HCT116 (cell line): ENCODE measurements at regions not wholly inside any gene's neighbourhood (a gene's known extent, or its start where the extent isn't known, plus 50 kb on each side); places are given as distances from the start of the nearest gene placed in this dataset.

Experiments
- ATAC-seq: fragments of 200-7000 bp; cut with Tn5 transposase; 2 replicates; pipeline ENCODE4 v1.9.1; 2020; ENCODE audit warnings: mild to moderate bottlenecking, moderate library complexity
- BruUV-seq: library from RNA; stranded (reverse); fragments of 400-500 nt; replicated peaks from 2 replicates; lab custom pipeline; 2021; lab: Mats Ljungman, UMichigan
- CTCF ChIA-PET: fragments of 300-600 bp; sonication (Branson Sonifier 250); formaldehyde crosslinking; loops from one replicate; lab custom pipeline; 2021; ENCODE audit warnings: antibody characterized with exemption; lab: Charles Lee
- POLR2A ChIA-PET: fragments of 300-600, 350-600 bp; sonication (Branson Sonifier 250); formaldehyde crosslinking; loops from one replicate; lab custom pipeline; 2021; ENCODE audit warnings: antibody characterized with exemption; lab: Charles Lee
- RAD21 ChIA-PET, 2 experiments: fragments of 300-600 bp; sonication (Branson Sonifier 250); formaldehyde crosslinking; loops; one replicate each; lab custom pipeline; 2023; ENCODE audit warnings: low total read pairs in 2 of 2; ENCODE audit not compliant: uncharacterized antibody in 2 of 2, unreplicated experiment in 2 of 2, low non-redundant PET in 1 of 2; lab: Charles Lee
- DNase-seq: peaks from one replicate; pipeline ENCODE4 v3.0.0-alpha.2; 2010; ENCODE audit warnings: low read depth, low spot score
- H2AFZ ChIP-seq: fragments of 200-600 bp; shearing (Covaris generic), sonication (generic); 2 replicates; pipeline ENCODE4 v1.6.1; 2017; ENCODE audit warnings: low read depth, mixed run types, mixed read lengths, antibody characterized with exemption, low read length; ENCODE audit not compliant: poor library complexity, severe bottlenecking
- H3K27ac ChIP-seq: 2 replicates; pipeline ENCODE4 v1.5.1; 2012; ENCODE audit warnings: low read depth, low read length
- H3K27me3 ChIP-seq: fragments of 200-600 bp; sonication (generic); 2 replicates; pipeline ENCODE4 v1.6.1; 2016; ENCODE audit warnings: mixed run types, low read length, mixed read lengths; ENCODE audit not compliant: insufficient read depth
- H3K36me3 ChIP-seq, 2 experiments: fragments of 200-500 bp in 1 of 2; fragments of 200-600 bp in 1 of 2; sonication (Bioruptor generic) in 1 of 2; sonication (generic) in 1 of 2; 2 replicates each; pipeline versions ENCODE4 v1.5.1 to v1.6.1; 2014 to 2016; ENCODE audit warnings: low read length in 2 of 2, inconsistent platforms in 1 of 2, mixed read lengths in 1 of 2, mixed run types in 1 of 2; ENCODE audit not compliant: insufficient read depth in 2 of 2, control insufficient read depth in 1 of 2
- H3K4me1 ChIP-seq, 2 experiments: fragments of 200-600 bp in 1 of 2; sonication (generic) in 1 of 2; 2 replicates each; pipeline versions ENCODE4 v1.5.1 to v1.6.1; 2012 to 2017; ENCODE audit warnings: low read length in 2 of 2, inconsistent platforms in 1 of 2, mild to moderate bottlenecking in 1 of 2, mixed read lengths in 1 of 2, mixed run types in 1 of 2, moderate library complexity in 1 of 2; ENCODE audit not compliant: insufficient read depth in 2 of 2, control insufficient read depth in 1 of 2
- H3K4me2 ChIP-seq: fragments of 200-600 bp; sonication (generic); 2 replicates; pipeline ENCODE4 v1.6.1; 2017; ENCODE audit warnings: mixed run types, low read length, mixed read lengths
- H3K4me3 ChIP-seq, 2 experiments: fragments of 200-600 bp in 1 of 2; sonication (generic) in 1 of 2; replicated peaks in 1 of 2; 2 replicates each; pipeline ENCODE4 v1.5.1; 2011 to 2016; ENCODE audit warnings: low read length in 2 of 2, control low read depth in 1 of 2, low read depth in 1 of 2, mild to moderate bottlenecking in 1 of 2, mixed read lengths in 1 of 2, mixed run types in 1 of 2
- H3K79me2 ChIP-seq: fragments of 200-600 bp; sonication (generic); 2 replicates; pipeline ENCODE4 v1.6.1; 2017; ENCODE audit warnings: mild to moderate bottlenecking, mixed run types, low read length, moderate library complexity, mixed read lengths; ENCODE audit not compliant: insufficient read depth
- H3K9ac ChIP-seq: fragments of 200-600 bp; sonication (generic); 2 replicates; pipeline ENCODE4 v1.6.1; 2016; ENCODE audit warnings: low read length, mixed read lengths
- H3K9me2 ChIP-seq: fragments of 200-600 bp; sonication (generic), shearing (Covaris generic); 2 replicates; pipeline ENCODE4 v1.6.1; 2017; ENCODE audit warnings: mixed run types, mild to moderate bottlenecking, moderate library complexity; ENCODE audit not compliant: insufficient read depth
- H3K9me3 ChIP-seq, 2 experiments: fragments of 200-500 bp in 1 of 2; fragments of 200-600 bp in 1 of 2; sonication (Bioruptor generic) in 1 of 2; sonication (generic) in 1 of 2; 2 replicates each; pipeline ENCODE4 v1.6.1; 2014 to 2017; ENCODE audit warnings: low read length in 2 of 2, mixed read lengths in 2 of 2, inconsistent platforms in 1 of 2, low read depth in 1 of 2, mild to moderate bottlenecking in 1 of 2, mixed run types in 1 of 2, moderate library complexity in 1 of 2; ENCODE audit not compliant: control insufficient read depth in 1 of 2, insufficient read depth in 1 of 2
- H4K20me1 ChIP-seq: fragments of 200-600 bp; sonication (generic), shearing (Covaris generic); 2 replicates; pipeline ENCODE4 v1.6.1; 2017; ENCODE audit warnings: mixed run types, mild to moderate bottlenecking, moderate library complexity; ENCODE audit not compliant: insufficient read depth
- CBX3 ChIP-seq: IDR thresholded peaks from 2 replicates; pipeline ENCODE4 v1.6.1; 2012; ENCODE audit warnings: low read depth
- EGR1 ChIP-seq: IDR thresholded peaks from 2 replicates; pipeline ENCODE4 v1.6.1; 2012; ENCODE audit warnings: low read depth
- ELF1 ChIP-seq: IDR thresholded peaks from 2 replicates; pipeline ENCODE4 v1.6.1; 2012; ENCODE audit warnings: low read depth, borderline replicate concordance
- EZH2phosphoT487 ChIP-seq: fragments of 200-600 bp; IDR thresholded peaks from 2 replicates; pipeline ENCODE4 v1.6.1; 2018; ENCODE audit warnings: antibody characterized with exemption, borderline replicate concordance
- FOSL1 ChIP-seq: IDR thresholded peaks from 2 replicates; pipeline ENCODE4 v1.6.1; 2012; ENCODE audit warnings: low read depth
- MAX ChIP-seq: IDR thresholded peaks from 2 replicates; pipeline ENCODE4 v1.6.1; 2012
- POLR2A ChIP-seq: IDR thresholded peaks from 2 replicates; pipeline ENCODE4 v1.7.0; 2011; ENCODE audit warnings: borderline replicate concordance; ENCODE audit not compliant: insufficient read depth, insufficient read length; ENCODE audit errors: extremely low read depth
- RAD21 ChIP-seq: IDR thresholded peaks from 2 replicates; pipeline ENCODE4 v1.6.1; 2012; ENCODE audit warnings: low read depth, mild to moderate bottlenecking
- SIN3A ChIP-seq: IDR thresholded peaks from 2 replicates; pipeline ENCODE4 v1.6.1; 2012; ENCODE audit warnings: low read depth
- SP1 ChIP-seq: IDR thresholded peaks from 2 replicates; pipeline ENCODE4 v1.6.1; 2012; ENCODE audit warnings: low read depth
- SRF ChIP-seq: IDR thresholded peaks from 2 replicates; pipeline ENCODE4 v1.6.1; 2012; ENCODE audit warnings: low read depth
- YY1 ChIP-seq: IDR thresholded peaks from 2 replicates; pipeline ENCODE4 v1.6.1; 2011; ENCODE audit warnings: low read length, low read depth, moderate library complexity, mild to moderate bottlenecking; ENCODE audit not compliant: insufficient replicate concordance; ENCODE audit errors: extremely low read depth
- ZBTB33 ChIP-seq: IDR thresholded peaks from 2 replicates; pipeline ENCODE4 v1.6.1; 2011; ENCODE audit warnings: mild to moderate bottlenecking, low read length, moderate library complexity; ENCODE audit not compliant: insufficient replicate concordance; ENCODE audit errors: extremely low read depth
- ZFX ChIP-seq: fragments of 450-650 bp; IDR thresholded peaks from 2 replicates; pipeline ENCODE4 v1.6.1; 2017
- ZNF274 ChIP-seq: fragments of 200-500 bp; sonication (Bioruptor generic); IDR thresholded peaks from 2 replicates; pipeline ENCODE4 v1.6.1; 2014; ENCODE audit warnings: mild to moderate bottlenecking, low read depth, low read length, inconsistent platforms
- intact Hi-C: fragments of 100-400 bp; cut with micrococcal nuclease; formaldehyde crosslinking; loops from 2 replicates; pipeline ENCODE4 v1.10.0; 2022

GRCh38 chr3:76307556-76307955 is 522.2 kb upstream of the ZNF717 start:
- Histone ChIP-seq H3K4me2 (no peak overlapping the region), H4K20me1 (no peaks in the 10 kb centered on the region), H3K9me3 (peaks cover 11 to 17% of the 10 kb centered on the region in 2 experiments; a peak in 2 of 4 replicates), H3K9ac (no peak overlapping the region), H3K9me2 (no peaks in the 10 kb centered on the region), H3K36me3 (no peaks in the 10 kb centered on the region), H3K79me2 (no peaks in the 10 kb centered on the region), H2AFZ (no peak overlapping the region), H3K27ac (no peak overlapping the region), H3K4me1 (no peaks in the 10 kb centered on the region), H3K27me3 (no peaks in the 10 kb centered on the region), H3K4me3 (no peak overlapping the region)
- intact Hi-C loops: no loop called here
- TF ChIP-seq ZNF274: no peak
- no peak for TF ChIP-seq MAX
- no peak for TF ChIP-seq EZH2phosphoT487
- no peak for TF ChIP-seq SIN3A
- no peak for TF ChIP-seq CBX3
- TF ChIP-seq FOSL1: no peak
- no peak for TF ChIP-seq POLR2A
- TF ChIP-seq ELF1: no peak
- no peak for TF ChIP-seq EGR1
- no peak for TF ChIP-seq YY1
- no peak for TF ChIP-seq SP1
- TF ChIP-seq SRF: no peak
- TF ChIP-seq ZFX: no peak
- no peak for DNase-seq
- ChIA-PET POLR2A (no interaction called here), CTCF (no interaction called here), RAD21 (no interaction called here)
- no TSS peak for BruUV-seq
- no peak for ATAC-seq

- no peaks in the 10 kb centered on the region for H3K4me1 ChIP-seq
- ChIA-PET POLR2A (no interaction called here), RAD21 (no interaction called here), CTCF (no interaction called here)
- H3K27me3 ChIP-seq: no peaks in the 10 kb centered on the region
- no peak overlapping the region for H3K9ac ChIP-seq
- ATAC-seq (no peak), DNase-seq (no peak)
- no peak overlapping the region for H3K4me3 ChIP-seq
- no peak overlapping the region for H2AFZ ChIP-seq
- H3K9me3 ChIP-seq: peaks cover 8 to 20% of the 10 kb centered on the region in 2 experiments; a peak in 2 of 4 replicates
- TF ChIP-seq ZBTB33 (no peak), RAD21 (no peak), SP1 (no peak)
- no peak overlapping the region for H3K27ac ChIP-seq
- H3K4me2 ChIP-seq: no peak overlapping the region
- no peaks in the 10 kb centered on the region for H3K9me2 ChIP-seq
- no peaks in the 10 kb centered on the region for H4K20me1 ChIP-seq
- intact Hi-C loops: no loop called here
- H3K36me3 ChIP-seq: no peaks in the 10 kb centered on the region
- H3K79me2 ChIP-seq: no peaks in the 10 kb centered on the region
- BruUV-seq: no TSS peak
Observed at GRCh38 chr3:76308541-76308940, 523.2 kb upstream of the ZNF717 start.
